ENCODE measurements at regions not wholly inside any gene's neighbourhood (a gene's known extent, or its start where the extent isn't known, plus 50 kb on each side); places are given as distances from the start of the nearest gene placed in this dataset.

- no peak overlapping the region for H2BK5ac ChIP-seq (ENCODE audit: low read depth, low read length)
- DNase-seq (ENCODE audit: low read depth in 1 of 2, low spot score in 2 of 2): no peak
- no peaks in the 10 kb centered on the region for H3K9me3 ChIP-seq (ENCODE audit: insufficient read depth in 2 of 2, low read depth in 1 of 2, low read length in 1 of 2)
- H3K56ac ChIP-seq (replicated peaks; ENCODE audit: insufficient read length, low read depth, low read length): no peak overlapping the region
- no peak for FAIRE-seq
- no peak overlapping the region for H2AK5ac ChIP-seq (ENCODE audit: low read depth, low read length)
- no peaks in the 10 kb centered on the region for H3K23me2 ChIP-seq (ENCODE audit: low read depth, low read length)
- H4K20me1 ChIP-seq (replicated peaks in 1 of 2; ENCODE audit: control insufficient read depth in 1 of 2, insufficient read depth in 2 of 2, low read length in 2 of 2): no peaks in the 10 kb centered on the region
- H3K4ac ChIP-seq (replicated peaks; ENCODE audit: insufficient read length, low read depth, low read length): no peak overlapping the region
- 89% methylated on average over 2 of the region's 2 CpGs; no CpG with 5 or more reads in 1 of the 2 experiments for WGBS, 2 experiments (ENCODE audit: extremely low coverage in 1 of 2, insufficient coverage in 1 of 2, insufficient read length in 1 of 2, insufficient replicate concordance in 2 of 2, low coverage in 1 of 2, low lambda C conversion rate in 2 of 2, missing lambda C conversion rate in 1 of 2)
- no peak overlapping the region for H4K8ac ChIP-seq (ENCODE audit: extremely low read depth, insufficient read depth, low read length)
- H3K4me2 ChIP-seq (ENCODE audit: insufficient read depth in 1 of 2, low read depth in 2 of 2, low read length in 2 of 2): no peak overlapping the region
- TF ChIP-seq SUZ12 (IDR thresholded peaks at IDR 0.05; ENCODE audit: low read length): no peak
- no peak overlapping the region for H4K5ac ChIP-seq (ENCODE audit: insufficient read length, low read depth, low read length)
- POLR2A ChIA-PET (ENCODE audit: partially characterized antibody): interaction anchor here (1.0 kb wide), 1 partner anchor 21 kb away, joined by 3 read pairs; no protein-coding TSS in a partner anchor
- H3K4me3 ChIP-seq (ENCODE audit: extremely low read depth in 1 of 4, insufficient read depth in 2 of 4, low read depth in 3 of 4, low read length in 4 of 4): no peak overlapping the region
- no peak overlapping the region for H2BK15ac ChIP-seq (ENCODE audit: low read length)
- no peak overlapping the region for H2BK12ac ChIP-seq (ENCODE audit: low read depth, low read length)
- no peaks in the 10 kb centered on the region for H3K79me1 ChIP-seq (ENCODE audit: low read depth, low read length)
- H4K91ac ChIP-seq (replicated peaks; ENCODE audit: insufficient read length, low read length): no peak overlapping the region
- H3K9ac ChIP-seq (replicated peaks in 1 of 4; ENCODE audit: extremely low read depth in 1 of 4, low read depth in 3 of 4, low read length in 3 of 4): no peak overlapping the region
- no peak overlapping the region for H3K23ac ChIP-seq (ENCODE audit: insufficient read length)
- CTCF ChIA-PET (ENCODE audit: partially characterized antibody): interaction anchor here (0.9 to 3.5 kb wide), 3 partner anchors 11 to 123 kb away, joined by 3 to 18 read pairs (median 3); no protein-coding TSS in a partner anchor
- peaks cover 0 to 3% (median 1%) of the 10 kb centered on the region in 4 experiments; a peak in 1 of 7 replicates for H3K4me1 ChIP-seq (replicated peaks in 1 of 4; ENCODE audit: control insufficient read depth in 3 of 4, insufficient read depth in 4 of 4, low read length in 3 of 4)
- no peaks in the 10 kb centered on the region for H3K27me3 ChIP-seq (replicated peaks in 1 of 4; ENCODE audit: control insufficient read depth in 3 of 4, extremely low read depth in 1 of 4, insufficient read depth in 3 of 4, low read length in 3 of 4)
- no peak overlapping the region for H3K27ac ChIP-seq (ENCODE audit: low read depth, low read length)
- H3K18ac ChIP-seq (ENCODE audit: extremely low read depth, low read length): no peak overlapping the region
- no peaks in the 10 kb centered on the region for H3K36me3 ChIP-seq (ENCODE audit: control insufficient read depth in 2 of 4, insufficient read depth in 4 of 4, low read length in 3 of 4)
- H3K14ac ChIP-seq (ENCODE audit: insufficient read length): no peak overlapping the region
- no peak overlapping the region for H2BK120ac ChIP-seq (replicated peaks; ENCODE audit: low read depth, low read length)
- H2AFZ ChIP-seq (ENCODE audit: low read length): no peak overlapping the region
- H3K79me2 ChIP-seq (ENCODE audit: control insufficient read depth in 1 of 2, insufficient read depth in 2 of 2, low read length in 2 of 2): no peaks in the 10 kb centered on the region
- no peak overlapping the region for H2BK20ac ChIP-seq (ENCODE audit: low read length)
Observed at GRCh38 chr2:18251486-18251885, 309.0 kb downstream of the RDH14 start.
